ENCODE measurements at regions not wholly inside any gene's neighbourhood (a gene's known extent, or its start where the extent isn't known, plus 50 kb on each side); places are given as distances from the start of the nearest gene placed in this dataset.

DNA sequence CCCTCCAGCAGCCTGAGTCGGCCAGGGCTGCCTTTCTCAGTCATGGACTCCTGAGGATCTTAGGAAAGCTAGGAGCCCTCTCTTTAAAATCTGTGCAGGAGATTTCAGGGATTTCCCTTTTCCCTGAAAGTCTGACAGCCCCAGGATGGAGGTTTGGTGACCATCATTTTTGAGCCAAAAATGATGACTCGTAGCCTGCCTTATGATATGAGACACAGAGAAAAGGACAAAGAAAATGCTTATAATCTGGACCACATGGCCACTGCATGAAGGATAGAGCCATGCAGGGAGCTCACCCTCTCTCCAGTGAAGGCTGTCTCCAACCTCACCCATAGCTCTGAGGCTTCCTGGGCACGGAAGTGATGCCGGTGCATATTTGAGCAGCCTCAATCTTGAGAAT lies 106.6 kb upstream of the CHST15 start:
- no peaks in the 10 kb centered on the region for H3K27me3 ChIP-seq
- H3K27ac ChIP-seq, result no peak overlapping the region
- TF ChIP-seq, protein P1, sequence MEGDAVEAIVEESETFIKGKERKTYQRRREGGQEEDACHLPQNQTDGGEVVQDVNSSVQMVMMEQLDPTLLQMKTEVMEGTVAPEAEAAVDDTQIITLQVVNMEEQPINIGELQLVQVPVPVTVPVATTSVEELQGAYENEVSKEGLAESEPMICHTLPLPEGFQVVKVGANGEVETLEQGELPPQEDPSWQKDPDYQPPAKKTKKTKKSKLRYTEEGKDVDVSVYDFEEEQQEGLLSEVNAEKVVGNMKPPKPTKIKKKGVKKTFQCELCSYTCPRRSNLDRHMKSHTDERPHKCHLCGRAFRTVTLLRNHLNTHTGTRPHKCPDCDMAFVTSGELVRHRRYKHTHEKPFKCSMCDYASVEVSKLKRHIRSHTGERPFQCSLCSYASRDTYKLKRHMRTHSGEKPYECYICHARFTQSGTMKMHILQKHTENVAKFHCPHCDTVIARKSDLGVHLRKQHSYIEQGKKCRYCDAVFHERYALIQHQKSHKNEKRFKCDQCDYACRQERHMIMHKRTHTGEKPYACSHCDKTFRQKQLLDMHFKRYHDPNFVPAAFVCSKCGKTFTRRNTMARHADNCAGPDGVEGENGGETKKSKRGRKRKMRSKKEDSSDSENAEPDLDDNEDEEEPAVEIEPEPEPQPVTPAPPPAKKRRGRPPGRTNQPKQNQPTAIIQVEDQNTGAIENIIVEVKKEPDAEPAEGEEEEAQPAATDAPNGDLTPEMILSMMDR (IDR thresholded peaks at IDR 0.05), result no peak
- DNase-seq, result no peak
- no peak overlapping the region for H3K9ac ChIP-seq (ENCODE audit: low read depth in 2 of 2, low read length in 2 of 2)
- intact Hi-C loops (cut with DNase I), result no loop called here
- no peak overlapping the region for H3K4me3 ChIP-seq
- no peaks in the 10 kb centered on the region for H3K9me3 ChIP-seq
- H3K36me3 ChIP-seq, result no peaks in the 10 kb centered on the region
- H3K4me1 ChIP-seq, result no peaks in the 10 kb centered on the region

DNA sequence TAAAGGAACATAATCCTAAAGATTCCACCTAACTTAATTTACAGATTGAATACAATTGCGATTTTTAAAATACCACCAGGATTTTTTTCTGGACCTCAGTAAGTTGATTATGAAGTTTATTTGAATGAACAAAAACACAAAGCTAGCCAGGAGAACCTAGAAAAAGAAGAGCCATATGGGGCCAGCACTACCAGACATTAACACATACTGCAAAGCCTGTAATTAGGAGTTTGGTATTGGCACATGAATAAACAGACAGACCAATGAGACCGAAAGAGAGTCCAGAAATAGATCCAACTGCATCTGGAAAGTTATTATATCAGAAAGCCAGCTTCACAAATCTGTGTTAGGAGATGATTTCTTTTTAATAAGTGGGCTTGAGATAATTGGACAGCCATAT lies 105.5 kb upstream of the CHST15 start:
- Histone ChIP-seq H3K27me3 (no peaks in the 10 kb centered on the region), H3K27ac (no peak overlapping the region), H3K9me3 (no peaks in the 10 kb centered on the region), H3K9ac (ENCODE audit: low read depth in 2 of 2, low read length in 2 of 2) (no peak overlapping the region), H3K4me3 (no peak overlapping the region), H3K36me3 (no peaks in the 10 kb centered on the region), H3K4me1 (no peaks in the 10 kb centered on the region)
- DNase-seq, result no peak
- TF ChIP-seq, protein P1 (IDR thresholded peaks at IDR 0.05), result no peak
- intact Hi-C loops (cut with DNase I), result no loop called here

DNA sequence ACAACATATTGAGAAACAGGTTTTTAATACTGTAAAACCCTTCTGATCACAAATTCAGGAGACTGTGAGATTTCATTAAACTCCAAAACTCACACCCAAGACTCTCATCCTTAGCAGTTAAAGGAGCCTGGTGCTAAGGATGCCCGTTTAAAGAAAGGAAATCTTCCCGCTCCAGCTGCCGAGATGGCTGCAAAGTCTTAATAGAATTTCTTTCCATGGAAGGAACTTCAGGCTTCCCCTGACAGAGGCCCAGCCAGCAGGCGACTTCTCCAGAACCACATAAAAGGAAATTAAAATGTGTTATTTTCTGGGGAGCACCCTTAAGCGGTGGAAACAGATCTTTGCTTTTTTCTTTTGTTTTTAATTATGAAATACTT lies 104.7 kb upstream of the CHST15 start:
- TF ChIP-seq, protein P1 (IDR thresholded peaks at IDR 0.05), result no peak
- no peak overlapping the region for H3K27ac ChIP-seq

DNA sequence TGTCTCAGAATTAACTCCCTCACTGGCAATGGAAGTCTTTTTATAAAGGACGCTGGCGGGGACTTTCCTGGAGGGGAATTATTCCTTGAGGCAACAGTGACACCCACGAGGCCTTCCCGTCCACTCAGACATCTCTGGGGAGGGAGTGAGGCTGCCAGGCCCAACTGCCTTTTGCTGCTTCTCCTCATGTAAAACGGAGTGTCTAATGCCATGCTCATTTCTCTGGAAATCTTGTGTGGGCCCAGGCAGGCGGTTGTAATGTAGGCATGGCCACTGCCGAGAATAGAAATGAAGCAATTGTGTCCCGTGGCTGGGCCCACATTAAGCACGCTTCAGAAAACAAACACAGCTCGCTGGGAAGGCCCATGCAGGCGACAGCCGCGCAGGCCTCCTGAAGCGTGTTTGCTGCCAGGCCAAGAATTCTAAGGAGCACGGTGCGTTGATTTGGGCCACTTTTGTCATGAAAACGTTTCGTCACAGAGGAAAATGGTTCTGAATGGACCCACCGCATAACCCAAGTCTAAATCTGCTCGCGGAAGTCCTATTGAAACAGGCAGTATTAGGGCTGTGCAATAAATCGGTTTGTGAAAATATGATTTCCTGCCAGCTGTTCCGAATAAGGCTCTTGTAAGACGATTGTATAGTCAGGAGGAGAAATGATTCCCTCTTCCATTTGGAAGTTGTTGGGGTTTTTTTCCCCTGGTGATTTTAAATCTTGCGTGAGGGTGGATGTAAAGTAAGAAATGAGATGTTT lies 104.2 kb upstream of the CHST15 start:
- intact Hi-C loops (cut with DNase I), result no loop called here
- H3K4me1 ChIP-seq, result no peaks in the 10 kb centered on the region
- H3K36me3 ChIP-seq, result no peaks in the 10 kb centered on the region
- H3K9ac ChIP-seq (ENCODE audit: low read depth in 2 of 2, low read length in 2 of 2), result no peak overlapping the region
- no peaks in the 10 kb centered on the region for H3K9me3 ChIP-seq
- H3K27ac ChIP-seq, result peak overlapping the region; percentile 40
- TF ChIP-seq, protein P1 (IDR thresholded peaks at IDR 0.05), result no peak
- no peak overlapping the region for H3K4me3 ChIP-seq
- no peak for DNase-seq
- H3K27me3 ChIP-seq, result no peaks in the 10 kb centered on the region

More for the DNA sequence above, 104.7 kb upstream of the CHST15 start:
- Histone ChIP-seq H3K4me3 (no peak overlapping the region), H3K36me3 (no peaks in the 10 kb centered on the region), H3K9ac (ENCODE audit: low read depth in 2 of 2, low read length in 2 of 2) (no peak overlapping the region), H3K27me3 (no peaks in the 10 kb centered on the region), H3K4me1 (no peaks in the 10 kb centered on the region), H3K9me3 (no peaks in the 10 kb centered on the region)
- no peak for DNase-seq
- intact Hi-C loops (cut with DNase I), result no loop called here

DNA sequence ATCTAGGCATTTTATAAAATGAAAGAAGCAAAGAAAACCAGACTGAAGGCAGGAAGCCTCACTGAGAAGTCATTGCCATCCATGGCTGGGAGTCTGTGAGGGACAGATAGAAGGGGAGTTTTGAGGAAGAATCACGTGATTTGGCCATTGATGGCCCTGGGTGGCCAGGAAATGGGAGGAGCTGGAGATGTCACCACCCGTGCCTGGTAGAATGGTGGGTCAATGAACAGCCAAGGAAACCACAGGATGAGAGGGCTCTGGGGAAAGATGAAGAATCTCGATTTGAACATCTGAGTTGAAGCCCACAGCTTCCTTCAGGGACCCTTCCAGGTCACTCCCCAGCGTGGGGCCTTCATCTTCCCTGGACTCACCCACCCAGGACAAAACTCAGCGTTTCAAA lies 103.3 kb upstream of the CHST15 start:
- no peaks in the 10 kb centered on the region for H3K4me1 ChIP-seq
- no peak for DNase-seq
- H3K27ac ChIP-seq, result peak overlapping the region; percentile 40
- intact Hi-C loops (cut with DNase I), result no loop called here
- H3K4me3 ChIP-seq, result no peak overlapping the region
- no peak overlapping the region for H3K9ac ChIP-seq (ENCODE audit: low read depth in 2 of 2, low read length in 2 of 2)
- TF ChIP-seq, protein P1 (IDR thresholded peaks at IDR 0.05), result no peak
- H3K9me3 ChIP-seq, result no peaks in the 10 kb centered on the region
- H3K36me3 ChIP-seq, result no peaks in the 10 kb centered on the region
- no peaks in the 10 kb centered on the region for H3K27me3 ChIP-seq

All from colonic mucosa (tissue), 4 donors.